Endodermal cell (in vitro differentiated cells): ENCODE measurements at regions not wholly inside any gene's neighbourhood (a gene's known extent, or its start where the extent isn't known, plus 50 kb on each side); places are given as distances from the start of the nearest gene placed in this dataset.

Experiments
- DNase-seq: peaks from one replicate; pipeline ENCODE4 v3.0.0-alpha.2; 2017
- H3K27ac ChIP-seq: 2 replicates; pipeline ENCODE4 v1.5.1; 2013; ENCODE audit warnings: mild to moderate bottlenecking, low read depth, low read length, moderate library complexity
- H3K27me3 ChIP-seq: 2 replicates; pipeline ENCODE4 v1.6.1; 2013; ENCODE audit warnings: mild to moderate bottlenecking, low read length, moderate library complexity; ENCODE audit not compliant: insufficient read depth, control insufficient read depth, poor library complexity, severe bottlenecking
- H3K36me3 ChIP-seq: 2 replicates; pipeline ENCODE4 v1.7.0; 2013; ENCODE audit warnings: mild to moderate bottlenecking, low read length, moderate library complexity; ENCODE audit not compliant: control insufficient read depth, insufficient read depth
- H3K4me1 ChIP-seq: one replicate; pipeline ENCODE4 v1.7.0; 2013; ENCODE audit warnings: low read length; ENCODE audit not compliant: control insufficient read depth, insufficient read depth
- H3K4me3 ChIP-seq: 2 replicates; pipeline ENCODE4 v1.5.1; 2013; ENCODE audit warnings: mild to moderate bottlenecking, low read length, moderate library complexity
- H3K9ac ChIP-seq: 2 replicates; pipeline ENCODE4 v1.6.1; 2013; ENCODE audit warnings: mild to moderate bottlenecking, low read length, moderate library complexity; ENCODE audit not compliant: poor library complexity, severe bottlenecking; ENCODE audit errors: extremely low read depth
- H3K9me3 ChIP-seq: 2 replicates; pipeline ENCODE4 v1.6.1; 2013; ENCODE audit warnings: mild to moderate bottlenecking, low read length, moderate library complexity; ENCODE audit not compliant: control insufficient read depth
- H3K27ac Mint-ChIP-seq: 2 replicates; pipeline ENCODE4 v1.8.0; 2020; ENCODE audit warnings: mixed read lengths
- H3K27me3 Mint-ChIP-seq: 2 replicates; pipeline ENCODE4 v1.8.0; 2021; ENCODE audit warnings: mild to moderate bottlenecking, mixed read lengths; ENCODE audit not compliant: insufficient read depth
- H3K36me3 Mint-ChIP-seq: 2 replicates; pipeline ENCODE4 v1.8.0; 2020; ENCODE audit warnings: low read depth, mixed read lengths
- H3K4me1 Mint-ChIP-seq: 2 replicates; pipeline ENCODE4 v1.8.0; 2020; ENCODE audit warnings: mixed read lengths
- H3K4me3 Mint-ChIP-seq: 2 replicates; pipeline ENCODE4 v1.8.0; 2020; ENCODE audit warnings: mild to moderate bottlenecking, moderate library complexity, mixed read lengths
- H3K9me3 Mint-ChIP-seq: 2 replicates; pipeline ENCODE4 v1.8.0; 2020; ENCODE audit warnings: mild to moderate bottlenecking, mixed read lengths
- CTCF ChIP-seq: fragments of 200-600 bp; sonication (generic); conservative IDR thresholded peaks from 2 replicates; pipeline ENCODE4 v1.5.0; 2021; ENCODE audit warnings: antibody characterized with exemption, mild to moderate bottlenecking
- WGBS, 2 experiments: methylation state at CpG; one replicate each; pipeline versions ENCODE4 v1.1.5 to v1.1.7; 2013; ENCODE audit warnings: missing lambda C conversion rate in 2 of 2, mixed read lengths in 1 of 2; ENCODE audit not compliant: insufficient coverage in 1 of 2, insufficient read length in 1 of 2; 5-methylcytosine and 5-hydroxymethylcytosine counted together

- TF ChIP-seq CTCF = no peak
- Mint-ChIP-seq H3K9me3 (no peaks in the 10 kb centered on the region), H3K27me3 (no peaks in the 10 kb centered on the region), H3K4me1 (no peaks in the 10 kb centered on the region), H3K27ac (no peak overlapping the region), H3K36me3 (no peaks in the 10 kb centered on the region), H3K4me3 (no peak overlapping the region)
- H3K4me1 ChIP-seq = no peaks in the 10 kb centered on the region
- no peaks in the 10 kb centered on the region for H3K27me3 ChIP-seq
- no peak for DNase-seq
- H3K27ac ChIP-seq = no peak overlapping the region
- H3K36me3 ChIP-seq = no peaks in the 10 kb centered on the region
- H3K9me3 ChIP-seq = no peaks in the 10 kb centered on the region
- H3K9ac ChIP-seq = no peak overlapping the region
- 57% methylated on average over 1 of the region's 1 CpG; no CpG with 5 or more reads in 1 of the 2 experiments for WGBS, 2 experiments
- H3K4me3 ChIP-seq = no peak overlapping the region
Measured at GRCh38 chr2:15018814-15019213, 386.3 kb downstream of the LRATD1 start.

- no peak overlapping the region for H3K4me3 ChIP-seq
- no peaks in the 10 kb centered on the region for H3K36me3 ChIP-seq
- H3K27me3 Mint-ChIP-seq = no peaks in the 10 kb centered on the region
- no peaks in the 10 kb centered on the region for H3K36me3 Mint-ChIP-seq
- H3K27ac Mint-ChIP-seq = no peak overlapping the region
- no peaks in the 10 kb centered on the region for H3K4me1 Mint-ChIP-seq
- H3K9ac ChIP-seq = no peak overlapping the region
- H3K9me3 ChIP-seq = no peaks in the 10 kb centered on the region
- H3K9me3 Mint-ChIP-seq = no peaks in the 10 kb centered on the region
- no peaks in the 10 kb centered on the region for H3K4me1 ChIP-seq
- no peak overlapping the region for H3K27ac ChIP-seq
- H3K4me3 Mint-ChIP-seq = no peak overlapping the region
- DNase-seq = no peak
- 83% methylated on average over 1 of the region's 1 CpG; no CpG with 5 or more reads in 1 of the 2 experiments for WGBS, 2 experiments
- TF ChIP-seq CTCF = no peak
- no peaks in the 10 kb centered on the region for H3K27me3 ChIP-seq
Measured at GRCh38 chr2:15023221-15023620, 390.7 kb downstream of the LRATD1 start.

- Histone ChIP-seq H3K4me3 (no peak overlapping the region), H3K9ac (no peak overlapping the region), H3K4me1 (no peaks in the 10 kb centered on the region), H3K9me3 (no peaks in the 10 kb centered on the region), H3K27me3 (no peaks in the 10 kb centered on the region), H3K36me3 (no peaks in the 10 kb centered on the region), H3K27ac (no peak overlapping the region)
- H3K9me3 Mint-ChIP-seq = no peaks in the 10 kb centered on the region
- H3K27me3 Mint-ChIP-seq = no peaks in the 10 kb centered on the region
- H3K4me3 Mint-ChIP-seq = no peak overlapping the region
- no peak overlapping the region for H3K27ac Mint-ChIP-seq
- 87 to 89% methylated on average over 2 of the region's 2 CpGs for WGBS, 2 experiments
- no peaks in the 10 kb centered on the region for H3K36me3 Mint-ChIP-seq
- no peak for DNase-seq
- no peak for TF ChIP-seq CTCF
- H3K4me1 Mint-ChIP-seq = no peaks in the 10 kb centered on the region
Measured at GRCh38 chr2:15028406-15028805, 395.9 kb downstream of the LRATD1 start.
